ENCODE measurements at regions not wholly inside any gene's neighbourhood (a gene's known extent, or its start where the extent isn't known, plus 50 kb on each side); places are given as distances from the start of the nearest gene placed in this dataset.
A peak's percentile ranks its signal among the peaks of the same experiment; 100 is the strongest.

- TF ChIP-seq ZNF462 (CRISPR knock-in tag; IDR thresholded peaks at IDR 0.05), result no peak
Observed at GRCh38 chr13:75180805-75181455, 301.0 kb downstream of the TBC1D4 start (continued).

GRCh38 chr13:75178436-75178835, 303.5 kb downstream of the TBC1D4 start:
- H2AFZ ChIP-seq, result peak overlapping the region; percentile 19; the same call in 1 of the 2 replicates
- H3K4me2 ChIP-seq, result no peak overlapping the region

More at GRCh38 chr13:75178436-75178835, 303.5 kb downstream of the TBC1D4 start:
- ATAC-seq, result no peak
- Histone ChIP-seq H3K4me1 (ENCODE audit: insufficient read depth) (no peaks in the 10 kb centered on the region), H4K20me1 (replicated peaks; ENCODE audit: insufficient read depth) (no peaks in the 10 kb centered on the region), H3K27me3 (ENCODE audit: insufficient read depth) (no peaks in the 10 kb centered on the region), H3F3A (replicated peaks; ENCODE audit: low read depth) (no peaks in the 10 kb centered on the region), H3K9me2 (ENCODE audit: insufficient read depth) (0 out of 2 replicates have a peak, but pooled peaks cover 9% of the 10 kb centered on the region), H3K27ac (ENCODE audit: low read depth) (no peak overlapping the region), H3K36me3 (ENCODE audit: insufficient read depth) (no peaks in the 10 kb centered on the region), H3K4me3 (no peak overlapping the region), H3K79me2 (replicated peaks; ENCODE audit: insufficient read depth) (no peaks in the 10 kb centered on the region)
- no peak for TF ChIP-seq REST (IDR thresholded peaks at IDR 0.05; ENCODE audit: unreplicated experiment)
- no peak for TF ChIP-seq ZNF331 (CRISPR knock-in tag; IDR thresholded peaks at IDR 0.05; ENCODE audit: low read depth)
- DNase-seq (ENCODE audit: low spot score), result no peak
- H3K27ac Mint-ChIP-seq, result no peak overlapping the region
- H3K4me1 Mint-ChIP-seq, result peaks cover 6% of the 10 kb centered on the region; the same call in 2 of the 3 replicates
- no peaks in the 10 kb centered on the region for H3K36me3 Mint-ChIP-seq (ENCODE audit: low read depth)
- no peak overlapping the region for H3K4me3 Mint-ChIP-seq
- peaks cover 3% of the 10 kb centered on the region; the same call in 2 of the 3 replicates for H3K9me3 Mint-ChIP-seq
- peaks cover 2% of the 10 kb centered on the region for H3K27me3 Mint-ChIP-seq (ENCODE audit: insufficient read depth, low read depth, poor library complexity)
